Lower leg skin (tissue), 3 donors: ENCODE measurements at regions not wholly inside any gene's neighbourhood (a gene's known extent, or its start where the extent isn't known, plus 50 kb on each side); places are given as distances from the start of the nearest gene placed in this dataset.

Experiments used
- CTCF ChIP-seq, 3 donors: fragments of 450-650 bp; IDR thresholded peaks; one replicate each; pipeline ENCODE4 v1.5.1; 2016; ENCODE audit warnings: antibody characterized with exemption in 3 of 3, mild to moderate bottlenecking in 3 of 3, moderate library complexity in 2 of 3
- POLR2A ChIP-seq, 2 donors: fragments of 450-650 bp; IDR thresholded peaks; one replicate each; pipeline ENCODE4 v1.6.1; 2016 to 2017; ENCODE audit warnings: antibody characterized with exemption in 2 of 2, mild to moderate bottlenecking in 1 of 2, moderate library complexity in 1 of 2

GRCh38 chr2:84126530-84126929, 332.6 kb downstream of the SUCLG1 start:
- TF ChIP-seq CTCF (IDR thresholded peaks at IDR 0.05) (no peak), POLR2A (IDR thresholded peaks at IDR 0.05) (no peak)
